Activated CD4-positive, alpha-beta T cell treated with anti-CD3 and anti-CD28 coated beads, Interleukin-2, Interleukin-6, amounts not matched to agents 100 ng/mL and 50 ng/mL, durations not matched to agents 16 hours and 8 hours (primary cell): ENCODE measurements at regions not wholly inside any gene's neighbourhood (a gene's known extent, or its start where the extent isn't known, plus 50 kb on each side); places are given as distances from the start of the nearest gene placed in this dataset.

Experiments
- DNase-seq: peaks from one replicate; pipeline ENCODE4 v3.0.0-alpha.2; 2020

GRCh38 chr5:124353016-124353415 is 393.4 kb downstream of the ZNF608 start:
- DNase-seq: no peak

DNA sequence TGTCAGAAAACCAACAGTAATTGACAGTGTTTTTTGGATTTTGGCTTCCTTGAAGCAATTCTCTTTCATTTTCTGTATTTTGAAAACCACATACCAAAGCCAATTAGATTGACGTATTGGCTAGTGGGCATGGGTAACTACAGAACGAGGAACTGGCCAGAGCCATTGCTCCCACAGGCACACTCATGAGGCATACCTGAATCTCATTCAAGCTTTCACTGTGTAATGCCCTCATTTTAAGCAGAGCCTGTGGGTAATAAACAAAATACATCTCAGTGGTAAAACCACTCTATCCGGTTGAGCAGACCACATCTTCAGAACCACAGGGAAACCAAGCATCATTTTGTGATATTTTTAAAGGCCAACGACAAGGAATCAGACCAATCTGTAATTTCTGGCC is 394.1 kb downstream of the ZNF608 start:
- no peak for DNase-seq

DNA sequence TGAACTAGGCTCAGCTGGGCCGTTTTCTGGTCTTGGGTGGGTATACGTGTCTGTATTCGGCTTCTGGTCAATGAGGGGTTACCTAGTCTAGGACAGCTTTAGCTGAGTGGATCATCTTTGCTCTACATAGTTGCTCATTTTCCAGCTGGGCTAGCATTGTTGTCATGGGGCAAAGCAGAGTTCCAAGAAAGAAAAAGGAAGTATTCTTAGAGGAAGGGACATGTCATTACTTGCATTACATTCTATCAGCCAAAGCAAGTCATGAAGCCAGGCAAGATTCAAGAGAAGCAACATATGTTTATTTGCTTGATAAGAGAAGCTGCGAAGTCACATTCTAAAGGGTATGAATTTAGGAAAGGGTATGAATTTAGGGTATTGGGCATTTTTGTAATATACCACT is 396.5 kb downstream of the ZNF608 start:
- DNase-seq: no peak

GRCh38 chr5:124343451-124343867 is 403.0 kb downstream of the ZNF608 start:
- DNase-seq: peak; percentile 15

- no peak for DNase-seq
These were observed 403.5 kb downstream of the ZNF608 start for GRCh38 chr5:124342986-124343385.

DNA sequence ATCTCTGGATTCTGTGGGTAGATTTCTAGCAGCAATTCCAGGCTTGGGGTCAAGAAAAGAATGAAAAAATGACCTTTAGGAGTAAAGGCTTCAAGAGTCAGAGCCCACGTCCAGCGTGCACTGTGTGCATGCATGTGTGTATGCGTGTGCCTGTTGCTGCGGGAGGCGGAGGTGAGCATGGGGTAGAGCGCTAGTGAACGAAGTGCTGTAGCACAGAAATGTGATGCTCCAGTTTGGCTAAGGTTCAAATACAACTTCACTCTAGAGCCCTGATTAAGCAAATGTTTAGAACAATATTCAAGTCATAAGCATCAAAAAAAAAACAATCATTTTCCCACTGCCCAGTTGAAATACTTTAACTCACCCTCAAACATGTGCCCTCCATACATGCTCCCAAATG is 403.9 kb downstream of the ZNF608 start:
- no peak for DNase-seq

GRCh38 chr5:124342027-124342471 is 404.4 kb downstream of the ZNF608 start:
- DNase-seq: no peak

DNA sequence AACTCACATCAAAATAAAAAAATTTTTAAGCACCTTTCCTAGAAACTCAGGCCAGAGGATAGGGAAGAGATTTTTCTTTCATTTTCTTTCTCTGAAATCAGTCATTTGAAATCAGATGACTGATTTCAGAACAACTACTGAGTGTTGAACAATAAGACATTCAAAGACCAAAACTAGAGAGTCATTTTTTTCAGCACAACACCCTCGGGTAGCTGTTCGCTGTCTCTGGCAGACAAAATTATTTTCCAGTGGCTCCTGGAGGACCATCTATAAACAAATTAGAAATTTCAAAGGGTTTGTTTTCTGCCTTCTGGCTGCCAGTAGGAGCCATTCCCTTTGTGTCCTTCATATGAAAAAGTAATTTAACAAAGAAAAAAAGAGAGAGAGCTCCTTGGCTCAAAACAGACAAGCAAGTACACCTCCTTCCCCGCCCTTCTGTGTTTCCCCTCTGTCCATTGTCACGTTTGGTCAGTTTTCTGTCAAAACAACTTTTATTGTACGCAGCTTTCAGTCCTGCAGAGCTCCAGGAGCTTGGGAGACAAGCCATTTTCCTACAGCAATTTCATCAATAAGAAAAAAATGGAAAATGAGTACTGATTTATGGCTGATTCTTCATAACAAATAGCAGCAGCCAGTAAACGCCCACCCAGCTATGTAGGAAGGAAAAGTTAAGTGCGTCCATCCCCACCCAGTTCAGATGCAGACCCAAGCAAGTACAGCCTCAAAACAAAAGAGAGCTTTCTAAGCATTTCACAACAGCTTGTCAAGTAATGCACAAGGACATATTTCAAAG is 405.2 kb downstream of the ZNF608 start:
- DNase-seq: peak; percentile 10

GRCh38 chr5:124337996-124338395 is 408.4 kb downstream of the ZNF608 start:
- DNase-seq: no peak

DNA sequence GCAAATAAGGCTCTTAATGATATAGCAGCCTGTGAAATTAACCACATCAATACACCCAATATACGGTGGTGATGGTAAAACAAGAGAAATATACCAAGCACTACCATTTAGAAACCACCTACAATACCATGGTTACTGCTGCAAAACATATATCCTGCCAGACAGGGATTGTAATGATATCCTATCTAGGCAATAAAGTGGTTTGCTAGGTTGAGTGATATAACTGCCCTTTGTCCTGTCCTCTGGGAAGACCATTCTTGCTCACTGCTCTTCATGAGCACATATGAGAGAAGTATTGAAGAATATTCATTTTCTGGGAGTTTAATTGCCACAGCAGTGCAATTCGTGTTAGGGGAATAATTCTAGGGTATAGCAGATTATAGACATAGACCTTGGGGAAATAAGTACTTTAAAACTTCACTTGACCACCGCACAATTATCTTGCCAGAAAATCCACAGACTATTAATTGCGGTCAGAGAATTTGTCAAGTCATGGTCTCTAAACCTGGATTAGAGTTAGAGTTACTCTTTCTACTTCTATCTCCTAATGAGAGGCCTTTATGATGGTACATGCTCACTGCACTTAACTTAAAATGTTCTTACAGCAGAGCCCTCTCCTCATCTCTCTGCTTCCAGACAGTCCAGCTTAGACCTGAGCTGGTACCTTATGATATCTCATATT is 413.0 kb downstream of the ZNF608 start:
- no peak for DNase-seq

- no peak for DNase-seq
These were observed 414.2 kb downstream of the ZNF608 start for GRCh38 chr5:124332273-124332672.

DNA sequence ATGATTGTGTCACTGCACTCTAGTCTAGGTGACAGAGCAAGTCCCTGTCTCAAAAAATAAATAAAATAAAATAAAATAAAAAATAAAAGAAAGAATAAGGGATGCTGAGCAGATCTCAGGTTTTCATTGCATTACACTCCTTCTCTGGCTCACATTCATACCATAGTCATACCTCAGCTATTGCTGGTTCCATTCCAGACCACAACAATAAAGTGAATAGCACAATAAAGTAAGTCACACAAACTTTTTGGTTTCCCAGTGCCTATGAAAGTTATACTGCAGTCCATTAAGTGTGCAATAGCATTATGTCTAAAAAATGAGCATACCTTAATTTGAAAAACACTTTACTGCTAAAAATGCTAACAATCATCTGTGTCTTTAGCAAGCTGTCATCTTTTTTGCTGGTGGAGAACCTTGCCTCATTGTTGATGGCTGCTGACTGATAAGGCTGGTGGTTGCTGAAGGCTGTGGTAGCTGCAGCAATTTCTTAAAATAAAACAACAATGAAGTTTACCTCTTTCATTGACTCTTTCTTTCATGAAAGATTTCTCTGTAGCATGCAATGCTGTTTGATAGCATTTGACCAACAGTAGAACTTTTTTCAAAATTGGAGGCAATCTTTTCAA is 415.7 kb downstream of the ZNF608 start:
- DNase-seq: no peak

DNA sequence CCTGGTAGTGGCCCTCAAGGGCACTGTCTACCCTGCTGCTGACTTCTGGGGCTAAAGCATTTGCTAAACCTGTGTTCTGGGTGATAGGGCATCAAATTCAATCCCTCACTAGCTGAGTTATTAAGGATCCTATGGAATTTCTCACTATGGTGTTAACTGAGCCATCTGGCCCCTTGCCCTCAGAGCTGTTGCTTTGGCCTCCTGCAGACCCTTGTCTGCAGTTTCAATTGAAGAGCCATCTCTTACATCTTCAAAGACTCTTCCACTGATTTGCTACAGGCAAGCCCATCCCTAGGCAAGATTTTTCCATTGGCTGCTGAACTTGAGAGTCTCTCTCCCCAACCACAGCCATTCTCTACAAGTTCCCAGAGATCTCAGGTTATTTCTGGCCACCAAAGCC is 418.2 kb downstream of the ZNF608 start:
- no peak for DNase-seq

GRCh38 chr5:124318661-124319060 is 427.8 kb downstream of the ZNF608 start:
- DNase-seq: no peak

DNA sequence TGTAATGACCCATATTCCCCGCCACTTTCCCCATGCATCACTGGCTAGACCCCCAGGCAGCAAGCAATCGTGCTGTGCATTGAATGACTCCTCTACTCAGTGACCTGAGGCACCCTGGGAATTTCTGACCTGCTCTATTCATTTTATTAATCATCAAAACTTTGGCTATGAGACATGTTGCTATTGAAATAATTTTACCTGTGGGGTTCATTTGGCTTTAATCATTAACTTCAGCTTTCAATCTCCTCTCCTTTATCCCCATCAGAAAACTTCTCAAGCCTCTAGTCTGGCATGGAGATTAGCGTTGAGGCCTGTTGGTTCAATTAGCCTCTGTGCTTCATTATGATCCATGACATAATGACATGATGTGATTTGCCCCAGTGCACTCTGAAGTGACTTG is 429.0 kb downstream of the ZNF608 start:
- no peak for DNase-seq

GRCh38 chr5:124315741-124316415 is 430.6 kb downstream of the ZNF608 start:
- no peak for DNase-seq

DNA sequence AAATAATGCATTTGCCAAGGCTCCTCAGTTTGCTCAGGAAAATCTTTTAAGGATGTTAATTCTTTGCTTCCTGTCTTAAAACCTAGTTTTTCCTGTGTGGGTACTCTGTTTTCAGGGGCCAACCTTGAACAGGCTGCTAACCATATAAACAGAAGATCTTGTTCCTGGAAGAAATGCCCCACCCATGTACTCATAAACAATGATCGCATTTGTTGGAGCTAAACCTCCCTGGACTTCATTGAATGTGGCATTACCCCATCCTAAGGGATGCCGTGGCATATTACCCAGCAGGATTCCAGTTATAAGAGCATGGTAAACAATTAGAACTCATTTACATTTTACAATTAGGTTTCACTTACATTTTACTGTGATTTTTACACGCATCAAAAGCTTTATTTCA is 436.0 kb downstream of the ZNF608 start:
- no peak for DNase-seq

- DNase-seq: no peak
These were observed 437.0 kb downstream of the ZNF608 start for GRCh38 chr5:124309241-124309980.

DNA sequence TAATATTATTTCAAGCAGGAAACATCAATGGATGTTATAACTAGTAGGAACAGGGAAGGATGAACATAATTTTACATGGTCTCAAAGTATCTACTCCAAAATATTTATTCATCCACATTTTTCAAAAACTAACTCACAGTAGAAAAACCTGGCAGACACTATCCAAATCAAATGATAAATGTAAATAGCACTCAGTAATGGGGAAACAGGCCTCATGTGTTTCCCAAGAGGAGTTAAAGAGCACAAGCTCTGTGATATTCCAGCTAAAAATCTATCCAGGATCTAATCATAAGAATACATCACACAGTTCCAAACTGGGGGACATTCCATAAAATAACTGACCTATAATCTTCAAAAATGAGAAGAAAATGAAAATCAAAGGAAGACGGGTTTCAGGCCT is 443.1 kb downstream of the ZNF608 start:
- no peak for DNase-seq

- no peak for DNase-seq
These were observed 443.9 kb downstream of the ZNF608 start for GRCh38 chr5:124302533-124302932.

DNA sequence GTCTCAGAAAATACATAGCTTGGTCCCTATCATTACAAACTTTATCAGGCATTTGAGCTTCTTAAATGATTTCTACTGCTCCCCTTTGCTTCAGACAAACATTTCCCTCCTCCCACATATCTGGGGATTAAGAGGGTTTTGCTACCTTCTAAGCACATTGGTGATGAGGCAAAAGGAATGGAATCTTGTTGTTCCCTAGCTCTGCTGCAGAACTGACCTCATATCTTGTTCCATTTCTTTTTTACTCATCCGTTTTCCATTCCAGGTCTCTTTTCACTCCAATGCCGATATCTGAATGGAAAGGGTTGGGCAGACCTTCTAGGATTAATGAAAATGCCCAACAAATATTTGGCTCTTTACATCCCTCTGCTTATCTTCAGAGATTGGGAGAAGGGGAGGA is 444.6 kb downstream of the ZNF608 start:
- DNase-seq: no peak

DNA sequence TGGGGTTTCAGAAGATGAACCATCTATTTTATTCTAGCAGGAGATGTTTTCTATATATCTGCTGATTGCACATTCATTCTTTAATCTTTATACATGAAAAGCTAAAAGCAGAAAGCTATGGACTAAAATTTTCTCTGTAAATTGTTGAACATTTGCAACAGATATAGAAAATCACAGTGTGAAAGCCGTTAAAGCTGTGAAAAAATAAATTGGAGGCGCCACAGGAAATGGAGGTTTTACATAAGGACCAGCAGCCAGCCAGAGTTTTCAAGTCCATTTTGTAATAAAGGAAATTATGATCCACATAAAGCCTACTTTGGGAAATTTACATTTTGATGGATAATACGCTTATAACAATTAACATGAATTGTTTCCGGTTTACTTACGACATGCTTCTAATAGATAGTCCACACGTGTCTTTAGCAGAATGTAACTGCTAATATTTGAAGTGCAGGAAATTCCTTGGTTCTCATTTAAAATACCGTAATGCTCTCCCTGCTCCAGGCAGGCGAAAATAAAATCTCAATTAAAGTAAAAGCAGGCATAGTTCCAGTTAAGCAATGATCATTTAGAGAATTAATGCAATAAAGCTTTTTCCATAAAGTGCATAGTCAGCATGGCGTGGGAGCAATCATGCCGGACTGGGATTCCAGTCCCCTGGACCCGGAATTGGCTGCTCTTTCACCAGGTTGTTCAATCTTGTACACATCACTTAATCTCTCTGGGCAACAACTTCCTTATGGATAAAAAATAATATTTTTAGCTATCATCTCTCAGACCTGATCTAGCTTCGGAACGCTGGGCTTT is 445.4 kb downstream of the ZNF608 start:
- no peak for DNase-seq
